ENCODE measurements at regions not wholly inside any gene's neighbourhood (a gene's known extent, or its start where the extent isn't known, plus 50 kb on each side); places are given as distances from the start of the nearest gene placed in this dataset.

DNA sequence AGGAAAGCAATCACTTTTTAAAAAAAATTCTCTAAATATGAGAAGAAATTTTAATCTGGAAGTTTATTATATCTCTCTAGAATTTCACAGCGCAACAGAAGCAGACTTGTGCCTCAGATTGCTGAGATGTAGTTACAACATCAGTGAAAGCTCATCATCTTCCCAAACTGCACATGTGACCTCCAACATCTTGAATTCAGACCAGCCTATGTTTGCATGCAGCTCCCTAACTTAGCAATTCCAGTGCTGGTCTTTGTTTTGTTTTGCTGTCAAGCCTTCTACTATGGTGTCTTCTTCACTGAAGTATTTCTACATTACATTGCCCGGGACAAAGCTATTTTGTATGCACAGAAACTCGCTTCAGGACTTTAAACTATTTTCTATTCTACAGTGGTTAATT lies 684.8 kb upstream of the PTBP2 start:
- no peak for DNase-seq (ENCODE audit: extremely low read depth, low read depth)

DNA sequence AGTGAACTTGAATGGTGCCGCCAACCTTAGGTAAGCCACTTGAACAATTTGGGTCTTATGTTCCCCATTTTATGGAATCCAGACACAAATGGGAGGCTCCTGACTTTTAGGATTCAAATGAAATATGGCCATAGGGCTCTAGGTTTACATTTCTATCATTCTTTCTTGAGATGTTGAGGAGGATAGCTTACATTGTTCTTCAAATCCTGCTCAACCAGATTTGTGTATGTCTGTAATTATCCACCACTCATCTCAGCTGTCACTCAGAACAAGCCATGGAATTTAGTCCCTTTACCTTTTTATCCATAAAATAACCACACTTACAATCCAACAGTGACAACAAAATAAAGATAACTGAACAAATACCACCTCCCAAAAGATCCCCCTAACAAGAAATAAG lies 682.9 kb upstream of the PTBP2 start:
- DNase-seq (ENCODE audit: extremely low read depth, low read depth), result no peak

DNA sequence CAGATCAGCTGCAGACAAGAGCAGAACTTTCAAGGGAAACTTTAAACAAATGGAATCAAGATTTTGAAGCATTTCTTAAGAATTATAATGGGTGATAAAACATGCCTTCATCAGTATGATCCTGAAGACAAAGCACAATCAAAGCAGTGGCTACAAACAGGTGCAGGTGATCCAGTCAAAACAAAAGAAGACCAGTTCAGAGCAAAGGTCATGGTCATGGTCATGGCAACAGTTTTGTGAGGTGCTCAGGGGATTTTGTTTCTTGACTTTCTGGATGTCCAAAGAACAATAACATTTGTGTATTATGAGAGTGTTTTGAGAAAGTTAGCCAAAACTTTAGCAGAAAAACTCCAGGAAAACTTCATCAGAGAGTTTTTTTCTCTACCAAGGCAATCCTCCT lies 681.7 kb upstream of the PTBP2 start:
- DNase-seq (ENCODE audit: extremely low read depth, low read depth), result no peak

DNA sequence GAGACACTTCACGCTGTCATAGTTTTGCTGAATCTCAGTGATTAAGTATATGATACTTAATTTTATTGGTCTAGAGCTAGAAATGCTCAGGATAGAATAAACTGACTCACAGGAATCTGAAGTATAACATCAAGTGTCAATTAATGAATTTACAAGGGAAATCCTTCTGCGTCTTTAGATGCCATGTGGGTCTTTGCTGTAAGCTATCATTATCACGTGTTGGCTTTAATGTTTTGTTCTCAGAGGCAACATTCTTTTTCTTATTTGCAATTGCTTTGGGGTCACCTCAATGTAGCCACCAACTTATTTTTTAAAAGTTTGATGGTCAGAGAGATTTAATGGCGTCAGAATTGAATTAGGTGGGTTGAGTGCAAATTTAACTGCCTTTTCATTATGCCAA lies 680.1 kb upstream of the PTBP2 start:
- DNase-seq (ENCODE audit: extremely low read depth, low read depth), result no peak

DNA sequence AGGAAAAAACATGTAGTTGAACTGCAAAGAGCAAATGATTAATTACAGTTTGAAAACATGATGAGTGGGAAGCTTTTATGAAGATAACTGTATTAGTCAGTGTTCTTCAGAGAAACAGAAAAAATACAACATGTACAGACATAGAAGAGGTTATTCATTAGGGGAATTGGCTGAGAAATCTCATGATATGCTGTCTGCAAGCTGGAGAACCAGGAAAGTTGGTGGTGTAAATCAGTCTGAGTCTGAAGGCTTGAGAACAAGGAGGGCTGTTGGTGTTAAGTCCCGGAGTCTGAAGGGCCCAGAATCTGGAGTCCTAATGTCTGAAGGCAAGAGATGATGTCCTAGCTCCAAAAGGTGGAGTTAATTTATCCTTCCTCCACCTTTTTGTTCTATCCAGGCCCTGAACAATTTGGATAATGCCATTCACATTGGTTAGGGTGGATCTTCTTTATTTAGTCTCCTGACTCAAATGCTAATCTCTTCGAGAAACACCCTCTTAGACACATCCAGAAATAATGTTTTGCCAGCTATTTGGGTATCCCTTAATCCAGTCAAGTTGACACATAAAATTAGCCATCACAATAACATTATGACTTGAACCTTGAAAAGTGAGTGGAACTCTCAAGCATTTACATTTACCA lies 672.9 kb upstream of the PTBP2 start:
- DNase-seq (ENCODE audit: extremely low read depth, low read depth), result no peak

DNA sequence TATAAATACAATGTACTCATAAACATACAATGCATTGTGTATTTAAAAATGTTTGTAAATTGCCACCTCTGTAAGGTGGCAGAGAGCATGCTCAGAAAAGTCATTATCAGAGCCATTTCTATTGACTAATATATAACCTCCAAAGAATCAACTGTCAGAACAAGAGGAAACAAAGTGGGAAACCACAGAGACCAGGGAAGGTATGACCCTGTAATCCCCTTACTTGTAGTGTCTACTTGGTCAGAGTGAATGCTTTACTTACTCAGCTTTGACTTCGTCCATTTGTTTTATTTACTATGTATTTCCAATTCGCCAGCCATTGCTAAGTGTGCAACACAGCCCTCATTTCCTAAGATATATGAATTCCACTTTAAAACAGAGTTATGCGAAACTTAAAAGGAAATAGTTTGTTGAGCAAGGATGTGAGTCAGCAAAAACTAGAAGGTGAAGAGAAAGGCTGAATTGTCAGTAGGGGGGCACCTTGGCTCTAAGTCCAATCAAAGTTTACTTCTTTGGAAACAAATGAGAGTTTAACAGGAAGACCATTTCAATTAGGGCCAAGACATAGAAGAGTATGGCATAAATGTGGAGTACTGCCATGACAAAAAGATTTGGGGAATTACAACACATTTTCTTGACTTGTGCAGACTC lies 671.7 kb upstream of the PTBP2 start:
- DNase-seq (ENCODE audit: extremely low read depth, low read depth), result no peak

DNA sequence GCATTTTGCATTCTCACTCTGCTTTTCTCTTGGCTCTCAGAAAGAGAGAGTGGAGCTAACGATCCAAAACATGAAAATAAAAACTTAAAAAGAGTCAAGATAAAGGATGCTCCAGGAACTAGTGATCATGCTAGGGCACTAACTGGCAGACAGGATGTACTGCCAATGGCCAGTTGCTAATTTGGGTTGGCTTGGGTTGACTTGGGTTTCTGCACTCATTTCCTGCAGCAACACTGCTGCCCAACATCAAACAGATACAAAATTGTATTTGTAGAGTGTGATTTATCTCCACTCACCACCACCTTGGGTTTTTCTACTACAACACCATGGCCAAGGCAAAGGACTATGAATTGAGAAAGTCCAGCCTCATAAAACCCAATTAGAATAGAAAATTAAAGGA lies 662.3 kb upstream of the PTBP2 start:
- DNase-seq (ENCODE audit: extremely low read depth, low read depth), result no peak

DNA sequence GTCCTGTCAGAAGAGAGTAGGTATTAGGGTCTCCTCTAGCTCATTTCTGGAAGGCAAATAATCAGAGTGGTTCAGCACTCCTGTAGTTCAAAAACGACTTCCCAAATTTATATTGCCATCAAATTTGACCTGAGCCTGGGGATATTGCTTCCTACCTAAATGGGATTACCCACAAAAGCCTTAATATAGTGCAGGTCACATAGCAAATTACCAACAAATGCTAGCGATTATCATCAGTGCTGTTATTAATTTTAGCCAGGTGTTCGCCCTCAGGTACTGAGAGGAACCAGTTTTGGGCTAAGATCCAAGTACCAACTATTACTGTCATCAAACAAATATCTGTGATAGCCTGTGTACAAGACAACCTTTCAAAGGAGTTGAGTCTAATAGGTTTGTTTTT lies 661.8 kb upstream of the PTBP2 start:
- no peak for DNase-seq (ENCODE audit: extremely low read depth, low read depth)

DNA sequence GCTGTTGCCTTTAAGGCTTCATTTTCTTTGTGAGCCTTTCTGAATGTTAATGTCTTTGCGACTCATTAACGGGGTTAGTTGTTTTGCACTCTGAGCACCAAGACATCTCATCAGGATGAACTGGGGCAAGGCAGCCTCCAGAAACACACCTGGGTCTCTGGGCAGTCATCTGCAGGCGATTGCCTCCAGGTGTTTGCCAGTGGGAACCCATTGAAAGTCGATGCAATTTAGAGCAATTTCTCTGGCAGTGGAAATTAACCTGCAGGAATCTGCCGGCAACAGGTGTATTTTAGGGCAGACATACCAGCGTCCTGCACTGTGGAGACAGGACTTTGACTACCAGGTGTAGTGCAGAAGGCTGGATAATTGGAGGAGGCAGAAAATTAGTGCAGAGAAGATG lies 661.0 kb upstream of the PTBP2 start:
- no peak for DNase-seq (ENCODE audit: extremely low read depth, low read depth)

DNA sequence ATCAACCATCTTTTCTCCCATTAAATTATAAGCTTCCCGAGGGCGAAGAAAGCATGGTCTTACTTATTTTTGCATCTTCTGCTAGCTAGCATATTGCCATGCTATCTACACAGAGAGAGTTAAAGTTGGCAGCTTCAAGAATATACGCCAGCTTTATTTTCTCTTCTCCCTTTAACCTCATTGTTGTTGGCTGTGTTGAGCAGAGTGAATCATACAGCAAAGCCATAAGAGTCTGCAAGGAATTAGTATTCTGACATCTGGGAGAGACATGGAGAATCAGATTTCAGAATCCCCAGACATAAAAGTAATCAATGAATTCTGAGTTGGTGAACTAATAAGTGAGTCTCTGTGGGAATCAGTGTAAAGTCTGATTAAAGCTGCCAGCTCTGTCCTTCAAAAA lies 649.6 kb upstream of the PTBP2 start:
- no peak for DNase-seq (ENCODE audit: extremely low read depth, low read depth)

DNA sequence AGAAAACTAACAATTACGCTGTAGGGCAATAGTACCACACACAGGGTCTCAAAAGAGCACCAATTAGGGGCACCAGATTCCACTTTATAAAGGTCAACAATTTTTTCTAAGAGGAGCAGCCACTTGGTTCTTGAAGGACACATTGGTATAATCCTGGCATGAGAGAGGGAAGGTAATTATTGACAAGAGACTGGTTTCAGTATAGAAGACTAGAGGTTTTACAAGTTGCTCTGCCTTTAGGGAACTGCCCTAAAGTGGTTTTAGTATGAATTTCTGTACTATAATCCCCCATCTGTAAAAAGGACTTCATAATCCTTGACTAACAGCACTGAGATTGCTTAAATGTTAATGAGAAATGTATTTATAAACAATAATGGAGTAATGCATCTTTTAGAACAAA lies 648.5 kb upstream of the PTBP2 start:
- DNase-seq (ENCODE audit: extremely low read depth, low read depth), result no peak

DNA sequence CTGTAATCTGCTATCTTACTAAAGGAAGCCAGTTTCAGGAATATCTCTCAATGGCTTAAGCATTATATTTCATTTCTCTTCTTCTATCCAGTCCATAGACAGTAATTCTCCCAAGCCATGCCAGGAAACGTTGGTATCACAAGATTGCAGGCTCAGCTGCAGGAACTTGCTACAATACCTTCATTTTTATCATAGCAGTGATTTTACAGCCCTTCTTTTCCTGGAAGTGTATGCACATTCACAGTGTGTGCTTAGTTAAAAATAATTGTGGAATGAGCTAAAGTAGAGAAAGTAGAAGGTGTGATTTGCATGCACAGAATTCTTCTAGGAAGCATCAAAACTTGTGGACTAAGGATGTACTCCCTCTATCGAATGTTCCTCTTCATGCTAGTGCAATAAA lies 647.2 kb upstream of the PTBP2 start:
- DNase-seq (ENCODE audit: extremely low read depth, low read depth), result no peak

DNA sequence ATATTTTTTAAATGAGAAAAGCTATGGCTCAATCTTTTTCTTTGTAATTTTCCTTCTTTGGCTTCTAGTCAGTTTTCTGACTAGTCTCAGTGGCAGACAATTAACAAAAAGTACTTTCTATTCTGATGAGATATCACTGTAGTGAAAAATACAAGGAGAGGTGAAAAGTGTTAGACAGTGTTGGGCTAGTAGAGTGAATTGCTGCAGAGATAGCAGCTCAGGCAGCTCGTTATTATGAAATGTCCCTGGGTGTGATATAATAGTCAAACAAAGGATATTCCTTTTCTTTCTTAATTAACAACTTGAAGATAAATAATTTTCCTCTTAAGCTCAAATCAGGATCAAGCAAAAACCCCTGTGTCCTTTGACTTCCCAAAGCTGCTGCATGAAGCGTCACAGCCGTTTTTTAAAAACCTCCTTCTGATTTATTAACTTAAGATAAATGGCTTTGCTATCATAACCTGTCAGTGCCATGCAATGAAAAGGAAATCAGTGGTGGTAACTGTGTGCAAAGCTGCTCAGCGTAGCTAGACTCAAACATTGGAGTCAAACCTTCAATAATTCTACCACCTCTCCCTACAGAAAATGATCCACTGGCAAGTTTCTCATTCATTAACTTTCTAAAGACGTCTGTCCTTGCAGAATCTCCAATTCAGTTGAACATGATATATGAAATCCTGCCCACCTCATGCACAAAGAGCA lies 646.6 kb upstream of the PTBP2 start:
- DNase-seq (ENCODE audit: extremely low read depth, low read depth), result no peak

DNA sequence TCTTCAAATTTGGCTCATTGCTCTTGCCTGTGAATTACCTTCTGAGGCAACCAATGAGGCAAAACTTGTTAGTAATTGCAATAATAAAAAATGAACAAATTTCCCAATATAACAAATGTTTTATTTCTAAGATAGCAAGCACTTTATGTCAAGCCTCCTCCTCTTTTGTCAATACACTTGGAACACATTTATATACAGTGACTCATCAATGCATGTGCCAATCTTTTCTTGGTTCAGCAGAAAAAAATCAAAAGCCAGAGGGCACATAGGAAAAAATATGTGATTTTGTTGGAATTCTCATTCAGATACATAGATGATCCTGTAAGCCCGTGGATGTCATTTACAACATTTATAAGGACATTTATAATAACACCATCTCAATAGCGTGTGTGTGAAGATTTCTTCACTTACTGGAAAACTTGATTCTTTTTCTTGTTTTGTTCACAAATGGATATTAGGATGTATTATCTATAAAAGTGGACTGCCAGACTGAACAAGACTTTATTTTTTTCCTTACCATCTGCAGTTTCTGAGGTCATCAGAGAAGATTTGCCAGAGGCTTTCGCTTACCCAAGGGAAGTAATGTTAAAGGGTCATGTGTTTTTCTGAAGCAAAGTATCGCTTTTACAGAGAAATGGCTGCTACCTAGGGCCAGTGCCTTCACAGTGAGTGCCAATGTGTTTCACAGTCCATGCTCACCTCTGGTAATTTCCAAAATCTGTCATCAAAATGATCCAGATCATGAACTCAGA lies 645.7 kb upstream of the PTBP2 start:
- DNase-seq (ENCODE audit: extremely low read depth, low read depth), result no peak

DNA sequence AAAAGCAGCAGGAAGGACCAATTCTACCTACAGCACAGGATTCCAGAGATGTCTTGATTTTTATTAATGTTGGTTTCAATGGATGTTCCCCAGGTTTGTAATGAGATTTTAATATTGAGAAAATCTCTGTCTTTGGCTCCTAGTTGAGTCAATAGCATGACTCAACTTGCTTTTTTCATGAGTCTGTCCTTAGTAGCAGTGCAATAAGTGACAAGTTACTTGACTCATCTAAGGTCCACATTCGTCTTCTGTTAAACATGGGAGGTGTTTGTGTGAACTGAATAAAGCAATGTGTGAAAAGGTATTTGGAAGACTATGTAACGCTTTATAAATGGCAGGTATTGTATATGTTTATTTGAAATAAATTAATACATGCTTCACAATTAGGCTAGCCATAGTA lies 645.0 kb upstream of the PTBP2 start:
- no peak for DNase-seq (ENCODE audit: extremely low read depth, low read depth)

DNA sequence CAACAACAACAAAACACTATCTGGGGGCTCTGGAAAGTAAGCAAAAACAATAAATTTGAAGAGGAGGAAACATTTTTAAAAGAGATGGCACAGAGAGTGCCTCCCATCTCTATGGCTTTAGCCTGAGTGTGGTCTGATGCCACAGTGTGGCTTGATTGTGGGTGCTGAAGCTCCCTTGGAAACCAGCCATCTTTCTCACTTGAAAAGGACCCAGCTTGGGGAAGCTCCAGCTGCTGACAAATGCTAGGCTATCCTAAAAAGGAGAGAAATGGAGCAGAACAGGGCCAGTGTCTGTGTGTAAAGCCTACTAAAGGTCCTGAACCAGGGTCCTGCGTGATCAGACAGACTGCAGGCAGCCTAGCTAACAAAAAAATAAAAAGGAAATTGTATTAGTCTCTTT lies 642.0 kb upstream of the PTBP2 start:
- DNase-seq (ENCODE audit: extremely low read depth, low read depth), result no peak

DNA sequence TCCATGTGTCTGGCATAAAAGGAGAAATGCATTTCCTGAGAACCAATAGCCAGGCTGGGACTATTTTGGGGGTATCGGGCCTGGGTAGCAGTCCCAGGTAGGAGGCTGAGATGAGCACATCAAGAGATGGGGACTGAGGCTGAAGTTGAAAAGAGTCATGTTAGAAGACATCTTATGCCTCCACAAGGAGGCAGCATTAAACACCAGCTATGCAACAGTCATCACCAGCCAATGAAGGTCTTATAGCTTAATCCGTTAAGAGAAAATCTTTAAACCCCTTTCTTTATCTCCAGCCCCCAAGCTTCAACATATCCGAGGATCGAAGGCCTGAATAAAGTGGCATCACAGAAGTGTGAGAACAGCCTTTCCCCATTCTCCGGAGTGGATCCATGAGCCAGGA lies 640.7 kb upstream of the PTBP2 start:
- DNase-seq (ENCODE audit: extremely low read depth, low read depth), result no peak

DNA sequence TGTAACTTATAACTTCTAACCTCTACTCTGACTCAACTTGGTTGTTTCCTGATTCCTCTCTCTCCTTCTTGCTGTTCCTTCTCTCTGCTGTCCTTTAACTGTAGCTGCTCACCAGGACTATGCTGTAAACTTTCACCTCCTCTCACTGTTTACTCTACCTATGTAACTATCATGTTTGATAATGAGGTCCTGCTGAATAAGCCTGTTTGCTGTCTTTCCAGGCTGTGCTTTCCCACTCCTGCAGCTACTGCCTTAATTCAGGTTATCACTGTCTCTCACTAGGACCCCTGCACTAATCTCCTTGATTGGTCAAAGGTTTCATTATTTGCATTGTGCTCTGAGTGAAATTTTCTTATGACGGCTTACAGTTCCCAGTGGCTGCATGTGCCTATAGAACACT lies 633.9 kb upstream of the PTBP2 start:
- no peak for DNase-seq (ENCODE audit: extremely low read depth, low read depth)

DNA sequence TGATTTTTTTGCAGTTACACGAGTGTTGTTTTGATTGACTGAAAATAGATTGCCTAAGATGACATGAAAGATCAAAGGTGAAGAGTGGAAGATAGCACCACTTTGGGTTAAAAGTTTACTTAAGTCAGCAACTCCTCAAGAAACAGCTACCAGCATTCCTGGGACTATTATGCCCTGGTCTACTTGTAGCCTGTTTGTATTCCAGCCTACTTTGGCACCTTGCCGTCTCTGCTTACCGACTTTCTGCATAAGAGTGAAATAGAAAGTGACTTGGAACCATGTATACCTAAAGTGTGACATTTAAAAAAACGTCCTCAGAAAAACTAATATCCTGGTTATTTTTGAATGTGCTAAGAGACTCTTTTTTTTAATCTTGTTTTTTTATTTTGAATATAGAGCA lies 631.5 kb upstream of the PTBP2 start:
- DNase-seq (ENCODE audit: extremely low read depth, low read depth), result no peak

DNA sequence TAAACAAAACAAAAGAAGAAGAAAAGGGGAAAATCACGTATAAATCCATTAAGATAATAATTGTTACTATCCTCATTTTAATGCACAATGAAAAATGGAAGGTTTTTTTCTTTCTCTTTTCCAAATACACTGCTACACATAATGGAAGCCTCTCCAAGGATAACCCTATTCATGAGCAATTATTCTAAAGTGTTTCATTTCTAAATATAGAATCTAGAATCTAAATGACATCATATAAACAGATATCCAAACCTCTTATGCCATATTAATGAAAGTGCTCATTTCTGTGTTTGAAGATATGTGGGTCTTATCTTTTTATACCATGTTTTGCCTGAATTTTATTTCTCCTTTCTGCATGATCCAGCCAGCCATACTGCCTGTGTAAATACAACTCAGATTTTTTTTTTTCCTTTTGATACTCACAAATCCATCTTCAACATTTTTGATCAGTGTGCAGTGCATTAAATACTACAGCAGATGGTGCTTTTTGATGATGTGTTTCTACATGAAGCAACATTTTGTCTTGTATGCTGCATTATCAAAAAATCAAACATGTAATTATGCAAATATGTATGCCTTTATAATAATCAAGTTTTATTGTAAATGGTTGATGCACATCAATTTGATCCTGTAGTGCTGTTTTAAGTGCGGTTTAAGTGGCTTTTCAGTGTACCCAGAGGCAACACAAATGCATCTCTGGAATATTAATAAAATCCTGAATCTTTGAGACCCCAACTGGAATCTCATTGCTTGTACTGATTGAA lies 625.6 kb upstream of the PTBP2 start:
- DNase-seq (ENCODE audit: extremely low read depth, low read depth), result no peak
